H9 (cell line): ENCODE measurements at regions not wholly inside any gene's neighbourhood (a gene's known extent, or its start where the extent isn't known, plus 50 kb on each side); places are given as distances from the start of the nearest gene placed in this dataset.

Experiments
- DNase-seq: peaks from one replicate; pipeline ENCODE4 v3.0.0-alpha.2; 2017
- H2AFZ ChIP-seq: one replicate; pipeline ENCODE4 v1.6.1; 2013; ENCODE audit warnings: mild to moderate bottlenecking, low read length, control low read depth, moderate library complexity
- H2AK5ac ChIP-seq: 2 replicates; pipeline ENCODE4 v1.6.1; 2013; ENCODE audit warnings: low read length, control low read depth, mixed read lengths; ENCODE audit not compliant: insufficient read length
- H2BK120ac ChIP-seq: one replicate; pipeline ENCODE4 v1.6.1; 2013; ENCODE audit warnings: low read depth, mild to moderate bottlenecking, low read length, control low read depth, inconsistent platforms; ENCODE audit not compliant: poor library complexity, severe bottlenecking
- H2BK12ac ChIP-seq: 2 replicates; pipeline ENCODE4 v1.6.1; 2013; ENCODE audit warnings: low read length, control low read depth, mixed read lengths, low read depth; ENCODE audit not compliant: insufficient read length
- H2BK15ac ChIP-seq: 2 replicates; pipeline ENCODE4 v1.6.1; 2013; ENCODE audit warnings: low read depth, low read length, control low read depth
- H2BK20ac ChIP-seq: one replicate; pipeline ENCODE4 v1.6.1; 2013; ENCODE audit warnings: low read depth, mild to moderate bottlenecking, low read length, control low read depth, inconsistent platforms; ENCODE audit not compliant: poor library complexity, severe bottlenecking
- H2BK5ac ChIP-seq: 2 replicates; pipeline ENCODE4 v1.6.1; 2013; ENCODE audit warnings: low read length, control low read depth, mixed read lengths; ENCODE audit not compliant: insufficient read length
- H3K14ac ChIP-seq: 2 replicates; pipeline ENCODE4 v1.6.1; 2013; ENCODE audit warnings: low read length, control low read depth; ENCODE audit not compliant: insufficient read depth
- H3K18ac ChIP-seq: 2 replicates; pipeline ENCODE4 v1.6.1; 2013; ENCODE audit warnings: low read depth, mild to moderate bottlenecking, mixed read lengths, low read length, control low read depth; ENCODE audit not compliant: insufficient read length
- H3K23ac ChIP-seq: 2 replicates; pipeline ENCODE4 v1.6.1; 2013; ENCODE audit warnings: low read length, control low read depth, mixed read lengths, low read depth; ENCODE audit not compliant: insufficient read length
- H3K23me2 ChIP-seq: 2 replicates; pipeline ENCODE4 v1.6.1; 2013; ENCODE audit warnings: low read depth, mild to moderate bottlenecking, mixed read lengths, low read length, control low read depth; ENCODE audit not compliant: insufficient read length, poor library complexity, severe bottlenecking
- H3K27ac ChIP-seq: 2 replicates; pipeline ENCODE4 v1.5.1; 2013; ENCODE audit warnings: low read length, control low read depth, mixed read lengths, low read depth; ENCODE audit not compliant: insufficient read length
- H3K27me3 ChIP-seq: 2 replicates; pipeline ENCODE4 v1.6.1; 2013; ENCODE audit warnings: low read length, control low read depth, inconsistent platforms; ENCODE audit not compliant: insufficient read depth
- H3K4ac ChIP-seq: 2 replicates; pipeline ENCODE4 v1.6.1; 2013; ENCODE audit warnings: low read depth, mild to moderate bottlenecking, control low read depth, inconsistent platforms, low read length, moderate library complexity
- H3K4me1 ChIP-seq: 2 replicates; pipeline ENCODE4 v1.6.1; 2013; ENCODE audit warnings: low read length, control low read depth, inconsistent platforms; ENCODE audit not compliant: insufficient read depth
- H3K4me2 ChIP-seq: 2 replicates; pipeline ENCODE4 v1.6.1; 2013; ENCODE audit warnings: low read length, control low read depth, mixed read lengths; ENCODE audit not compliant: insufficient read length, insufficient read depth
- H3K56ac ChIP-seq: 2 replicates; pipeline ENCODE4 v1.6.1; 2013; ENCODE audit warnings: low read depth, mild to moderate bottlenecking, mixed read lengths, low read length, control low read depth; ENCODE audit not compliant: insufficient read length
- H3K79me1 ChIP-seq: 2 replicates; pipeline ENCODE4 v1.6.1; 2013; ENCODE audit warnings: low read depth, mild to moderate bottlenecking, moderate library complexity, low read length, control low read depth, inconsistent platforms; ENCODE audit not compliant: insufficient read depth, poor library complexity, severe bottlenecking
- H3K79me2 ChIP-seq: 2 replicates; pipeline ENCODE4 v1.6.1; 2013; ENCODE audit warnings: low read length, control low read depth, inconsistent platforms; ENCODE audit not compliant: insufficient read depth
- H3K9ac ChIP-seq: 2 replicates; pipeline ENCODE4 v1.6.1; 2013; ENCODE audit warnings: low read length, control low read depth, mixed read lengths; ENCODE audit not compliant: insufficient read length; ENCODE audit errors: extremely low read depth
- H3K9me3 ChIP-seq: one replicate; pipeline ENCODE4 v1.6.1; 2013; ENCODE audit warnings: low read depth, low read length, inconsistent platforms; ENCODE audit not compliant: control insufficient read depth
- H3T11ph ChIP-seq: one replicate; pipeline ENCODE4 v1.6.1; 2013; ENCODE audit warnings: mild to moderate bottlenecking, low read length, control low read depth, inconsistent platforms
- H4K20me1 ChIP-seq: one replicate; pipeline ENCODE4 v1.6.1; 2013; ENCODE audit not compliant: control insufficient read depth, insufficient read length, insufficient read depth
- H4K5ac ChIP-seq: 2 replicates; pipeline ENCODE4 v1.6.1; 2013; ENCODE audit warnings: low read depth, mild to moderate bottlenecking, mixed read lengths, low read length, control low read depth; ENCODE audit not compliant: insufficient read length
- H4K8ac ChIP-seq: replicated peaks from 2 replicates; pipeline ENCODE4 v1.6.1; 2013; ENCODE audit warnings: low read length, control low read depth, mixed read lengths, low read depth; ENCODE audit not compliant: insufficient read length
- H4K91ac ChIP-seq: 2 replicates; pipeline ENCODE4 v1.6.1; 2013; ENCODE audit warnings: low read depth, mild to moderate bottlenecking, moderate library complexity, mixed read lengths, low read length, control low read depth; ENCODE audit not compliant: insufficient read length
- H3K27ac Mint-ChIP-seq, 3 experiments: 2 replicates in 2 of 3; 3 replicates in 1 of 3; pipeline ENCODE4 v1.8.0; 2020 to 2021; ENCODE audit warnings: mixed read lengths in 3 of 3, mild to moderate bottlenecking in 1 of 3, moderate library complexity in 1 of 3
- H3K27me3 Mint-ChIP-seq: 2 replicates; pipeline ENCODE4 v1.8.0; 2021; ENCODE audit warnings: low read depth, mild to moderate bottlenecking, moderate library complexity, mixed read lengths
- H3K36me3 Mint-ChIP-seq, 3 experiments: 2 replicates in 2 of 3; 3 replicates in 1 of 3; pipeline ENCODE4 v1.8.0; 2020 to 2021; ENCODE audit warnings: low read depth in 3 of 3, mixed read lengths in 3 of 3; ENCODE audit not compliant: insufficient read depth in 1 of 3
- H3K4me1 Mint-ChIP-seq, 2 experiments: 2 replicates each; pipeline ENCODE4 v1.8.0; 2020; ENCODE audit warnings: mixed read lengths in 2 of 2
- H3K4me3 Mint-ChIP-seq, 2 experiments: 2 replicates in 1 of 2; 3 replicates in 1 of 2; pipeline ENCODE4 v1.8.0; 2020 to 2021; ENCODE audit warnings: mild to moderate bottlenecking in 2 of 2, mixed read lengths in 2 of 2, moderate library complexity in 1 of 2
- H3K9me3 Mint-ChIP-seq, 2 experiments: 2 replicates in 1 of 2; 3 replicates in 1 of 2; pipeline ENCODE4 v1.8.0; 2020; ENCODE audit warnings: mild to moderate bottlenecking in 2 of 2, mixed read lengths in 2 of 2, moderate library complexity in 1 of 2
- WGBS: extraction: QIAGEN DNeasy Blood & Tissue Kit; methylation state at CpG from one replicate; pipeline ENCODE4 v1.1.7; 2013; ENCODE audit warnings: missing lambda C conversion rate, low lambda C conversion rate, mixed read lengths; ENCODE audit not compliant: insufficient read length; ENCODE audit errors: extremely low coverage; 5-methylcytosine and 5-hydroxymethylcytosine counted together
- TF ChIP-seq, protein P1 (sequence below): fragments of 200-600 bp; sonication (generic); conservative IDR thresholded peaks from 3 replicates; pipeline ENCODE4 v1.8.0; 2021; ENCODE audit warnings: antibody characterized with exemption, mild to moderate bottlenecking

DNA sequence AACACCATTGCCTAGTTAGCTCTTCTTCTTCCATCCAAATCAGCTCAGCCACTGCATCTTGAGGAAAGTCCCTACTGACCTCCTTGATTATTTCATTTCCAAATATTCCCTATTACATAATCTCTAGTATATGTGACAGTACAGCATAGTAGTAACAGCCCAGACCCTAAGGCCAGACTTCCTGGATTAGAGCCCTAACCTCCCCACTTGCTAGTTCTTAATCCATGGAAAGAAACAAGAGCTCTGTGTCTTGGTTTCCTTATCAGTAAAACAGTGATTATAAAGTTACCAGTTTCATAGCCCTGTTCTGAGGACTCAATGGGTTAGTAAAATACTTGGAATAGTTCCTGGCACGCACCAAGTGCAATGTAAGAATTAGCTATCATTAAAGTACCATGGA is 153.0 kb downstream of the RAP2A start:
- no CpG with 5 or more reads among the region's 1 CpG for WGBS
- no peak overlapping the region for H2BK120ac ChIP-seq
- no peaks in the 10 kb centered on the region for H3K23me2 ChIP-seq
- H3K4me1 ChIP-seq, result no peaks in the 10 kb centered on the region
- H3K9me3 Mint-ChIP-seq, result peaks cover under 1 to 3% of the 10 kb centered on the region in 2 experiments; a peak in 2 of 5 replicates
- H3K79me2 ChIP-seq, result no peaks in the 10 kb centered on the region
- no peak overlapping the region for H3K18ac ChIP-seq
- H2BK20ac ChIP-seq, result no peak overlapping the region
- H3K14ac ChIP-seq, result no peak overlapping the region
- H4K91ac ChIP-seq, result no peak overlapping the region
- no peak overlapping the region for H2AFZ ChIP-seq
- no peaks in the 10 kb centered on the region for H4K20me1 ChIP-seq
- H3K27me3 Mint-ChIP-seq, result no peaks in the 10 kb centered on the region
- no peaks in the 10 kb centered on the region for H3K27me3 ChIP-seq
- no peak overlapping the region for H3K4ac ChIP-seq
- no peak overlapping the region for H2BK5ac ChIP-seq
- H3K4me2 ChIP-seq, result no peak overlapping the region
- H3K4me1 Mint-ChIP-seq, result peaks cover 0 to 2% of the 10 kb centered on the region in 2 experiments; a peak in 1 of 4 replicates
- TF ChIP-seq, protein P1, sequence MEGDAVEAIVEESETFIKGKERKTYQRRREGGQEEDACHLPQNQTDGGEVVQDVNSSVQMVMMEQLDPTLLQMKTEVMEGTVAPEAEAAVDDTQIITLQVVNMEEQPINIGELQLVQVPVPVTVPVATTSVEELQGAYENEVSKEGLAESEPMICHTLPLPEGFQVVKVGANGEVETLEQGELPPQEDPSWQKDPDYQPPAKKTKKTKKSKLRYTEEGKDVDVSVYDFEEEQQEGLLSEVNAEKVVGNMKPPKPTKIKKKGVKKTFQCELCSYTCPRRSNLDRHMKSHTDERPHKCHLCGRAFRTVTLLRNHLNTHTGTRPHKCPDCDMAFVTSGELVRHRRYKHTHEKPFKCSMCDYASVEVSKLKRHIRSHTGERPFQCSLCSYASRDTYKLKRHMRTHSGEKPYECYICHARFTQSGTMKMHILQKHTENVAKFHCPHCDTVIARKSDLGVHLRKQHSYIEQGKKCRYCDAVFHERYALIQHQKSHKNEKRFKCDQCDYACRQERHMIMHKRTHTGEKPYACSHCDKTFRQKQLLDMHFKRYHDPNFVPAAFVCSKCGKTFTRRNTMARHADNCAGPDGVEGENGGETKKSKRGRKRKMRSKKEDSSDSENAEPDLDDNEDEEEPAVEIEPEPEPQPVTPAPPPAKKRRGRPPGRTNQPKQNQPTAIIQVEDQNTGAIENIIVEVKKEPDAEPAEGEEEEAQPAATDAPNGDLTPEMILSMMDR, result no peak
- no peak overlapping the region for H4K5ac ChIP-seq
- no peak overlapping the region for H3K27ac Mint-ChIP-seq
- no peak overlapping the region for H3K9ac ChIP-seq
- no peaks in the 10 kb centered on the region for H3K9me3 ChIP-seq
- H3T11ph ChIP-seq, result no peak overlapping the region
- no peak overlapping the region for H2AK5ac ChIP-seq
- no peak overlapping the region for H3K23ac ChIP-seq
- H2BK12ac ChIP-seq, result no peak overlapping the region
- no peak overlapping the region for H3K4me3 Mint-ChIP-seq
- DNase-seq, result no peak
- H3K36me3 Mint-ChIP-seq, result no peaks in the 10 kb centered on the region
- H3K56ac ChIP-seq, result no peak overlapping the region
- H3K79me1 ChIP-seq, result no peaks in the 10 kb centered on the region
- no peak overlapping the region for H3K27ac ChIP-seq
- H4K8ac ChIP-seq, result no peak overlapping the region
- H2BK15ac ChIP-seq, result no peak overlapping the region
